IMR-90 (cell line): ENCODE measurements at regions not wholly inside any gene's neighbourhood (a gene's known extent, or its start where the extent isn't known, plus 50 kb on each side); places are given as distances from the start of the nearest gene placed in this dataset.

ENCODE experiments used
- BHLHE40 ChIP-seq: fragments of 150-350 bp; IDR thresholded peaks from 2 replicates; pipeline ENCODE4 v1.6.1; 2016; ENCODE audit warnings: mild to moderate bottlenecking, low read depth, low read length
- CEBPB ChIP-seq: IDR thresholded peaks from 2 replicates; pipeline ENCODE4 v1.6.1; 2012; ENCODE audit warnings: low read depth, low read length, improper control_type of control experiment
- CHD1 ChIP-seq: IDR thresholded peaks from 2 replicates; pipeline ENCODE4 v1.6.1; 2012; ENCODE audit warnings: low read depth, low read length, improper control_type of control experiment
- FOS ChIP-seq: fragments of 150-350 bp; IDR thresholded peaks from 2 replicates; pipeline ENCODE4 v1.6.1; 2016; ENCODE audit warnings: low read depth, low read length
- MAFK ChIP-seq: IDR thresholded peaks from 2 replicates; pipeline ENCODE4 v1.6.1; 2012; ENCODE audit warnings: low read depth, low read length, improper control_type of control experiment
- MAZ ChIP-seq: IDR thresholded peaks from 2 replicates; pipeline ENCODE4 v1.6.1; 2012; ENCODE audit warnings: low read depth, mild to moderate bottlenecking, low read length, improper control_type of control experiment, moderate library complexity, borderline replicate concordance
- MXI1 ChIP-seq: IDR thresholded peaks from 2 replicates; pipeline ENCODE4 v1.6.1; 2012; ENCODE audit warnings: low read depth, mild to moderate bottlenecking, low read length, moderate library complexity, borderline replicate concordance
- NFE2L2 ChIP-seq: fragments of 150-350 bp; IDR thresholded peaks from 2 replicates; pipeline ENCODE4 v1.6.1; 2016; ENCODE audit warnings: low read depth, mild to moderate bottlenecking, low read length
- POLR2A ChIP-seq: IDR thresholded peaks from 2 replicates; pipeline ENCODE4 v1.6.1; 2012; ENCODE audit warnings: mild to moderate bottlenecking, low read depth, low read length
- RAD21 ChIP-seq: IDR thresholded peaks from 2 replicates; pipeline ENCODE4 v1.6.1; 2012; ENCODE audit warnings: low read length, improper control_type of control experiment
- RFX5 ChIP-seq: IDR thresholded peaks from 2 replicates; pipeline ENCODE4 v1.8.0; 2012; ENCODE audit warnings: low read depth, mild to moderate bottlenecking, low read length, moderate library complexity
- SMC3 ChIP-seq: fragments of 150-350 bp; IDR thresholded peaks from 2 replicates; pipeline ENCODE4 v1.6.1; 2016; ENCODE audit warnings: low read depth, mild to moderate bottlenecking, antibody characterized with exemption, low read length, moderate library complexity
- TF ChIP-seq, protein P1 (sequence below): conservative IDR thresholded peaks from 2 replicates; pipeline ENCODE4 v1.5.1; 2012; ENCODE audit warnings: mild to moderate bottlenecking, low read depth, low read length, improper control_type of control experiment
- TF ChIP-seq, protein P2 (sequence below): fragments of 150-350 bp; IDR thresholded peaks from 2 replicates; pipeline ENCODE4 v1.6.1; 2017; ENCODE audit warnings: mild to moderate bottlenecking, antibody characterized with exemption, low read length, low read depth

DNA sequence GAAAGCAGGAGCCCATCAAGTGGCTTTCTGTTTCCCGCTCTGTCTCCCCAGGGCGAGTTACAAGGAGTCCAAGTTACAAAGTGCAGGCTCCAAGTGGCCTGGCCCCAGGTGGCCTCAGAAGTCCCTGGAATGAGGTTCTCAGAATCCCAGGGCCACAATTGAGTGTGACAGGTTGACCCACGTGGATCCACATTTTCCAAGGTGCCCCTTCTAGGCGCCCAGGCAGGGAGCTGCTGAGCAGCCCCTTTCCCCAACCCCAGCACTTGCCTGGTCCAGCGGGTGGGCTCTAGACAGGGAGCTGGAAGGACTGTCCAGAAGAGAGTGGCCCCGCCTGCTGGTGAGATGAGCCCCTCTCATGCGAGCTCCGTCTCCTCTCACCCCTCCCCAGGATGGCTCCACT is 253.4 kb downstream of the CYP26B1 start:
- TF ChIP-seq SMC3 (no peak), RFX5 (no peak), POLR2A (no peak), CEBPB (no peak), RAD21 (no peak), MXI1 (no peak), FOS (no peak), MAFK (no peak), BHLHE40 (no peak), NFE2L2 (no peak), CHD1 (no peak), MAZ (no peak)
- TF ChIP-seq, protein P1, sequence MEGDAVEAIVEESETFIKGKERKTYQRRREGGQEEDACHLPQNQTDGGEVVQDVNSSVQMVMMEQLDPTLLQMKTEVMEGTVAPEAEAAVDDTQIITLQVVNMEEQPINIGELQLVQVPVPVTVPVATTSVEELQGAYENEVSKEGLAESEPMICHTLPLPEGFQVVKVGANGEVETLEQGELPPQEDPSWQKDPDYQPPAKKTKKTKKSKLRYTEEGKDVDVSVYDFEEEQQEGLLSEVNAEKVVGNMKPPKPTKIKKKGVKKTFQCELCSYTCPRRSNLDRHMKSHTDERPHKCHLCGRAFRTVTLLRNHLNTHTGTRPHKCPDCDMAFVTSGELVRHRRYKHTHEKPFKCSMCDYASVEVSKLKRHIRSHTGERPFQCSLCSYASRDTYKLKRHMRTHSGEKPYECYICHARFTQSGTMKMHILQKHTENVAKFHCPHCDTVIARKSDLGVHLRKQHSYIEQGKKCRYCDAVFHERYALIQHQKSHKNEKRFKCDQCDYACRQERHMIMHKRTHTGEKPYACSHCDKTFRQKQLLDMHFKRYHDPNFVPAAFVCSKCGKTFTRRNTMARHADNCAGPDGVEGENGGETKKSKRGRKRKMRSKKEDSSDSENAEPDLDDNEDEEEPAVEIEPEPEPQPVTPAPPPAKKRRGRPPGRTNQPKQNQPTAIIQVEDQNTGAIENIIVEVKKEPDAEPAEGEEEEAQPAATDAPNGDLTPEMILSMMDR, result no peak
- TF ChIP-seq, protein P2, sequence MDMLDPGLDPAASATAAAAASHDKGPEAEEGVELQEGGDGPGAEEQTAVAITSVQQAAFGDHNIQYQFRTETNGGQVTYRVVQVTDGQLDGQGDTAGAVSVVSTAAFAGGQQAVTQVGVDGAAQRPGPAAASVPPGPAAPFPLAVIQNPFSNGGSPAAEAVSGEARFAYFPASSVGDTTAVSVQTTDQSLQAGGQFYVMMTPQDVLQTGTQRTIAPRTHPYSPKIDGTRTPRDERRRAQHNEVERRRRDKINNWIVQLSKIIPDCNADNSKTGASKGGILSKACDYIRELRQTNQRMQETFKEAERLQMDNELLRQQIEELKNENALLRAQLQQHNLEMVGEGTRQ, result no peak
